Liver (tissue), 8 donors: ENCODE measurements at regions not wholly inside any gene's neighbourhood (a gene's known extent, or its start where the extent isn't known, plus 50 kb on each side); places are given as distances from the start of the nearest gene placed in this dataset.

ENCODE experiments used
- DNase-seq: peaks from one replicate; pipeline ENCODE4 v3.0.0-alpha.2; 2017; ENCODE audit warnings: low spot score
- H3K27ac ChIP-seq, 2 donors: one replicate each; pipeline ENCODE4 v1.7.0; 2013; ENCODE audit warnings: inconsistent platforms in 2 of 2, low read length in 2 of 2, control low read depth in 1 of 2, low read depth in 1 of 2, mild to moderate bottlenecking in 1 of 2
- H3K27me3 ChIP-seq, 4 donors: one replicate each; pipeline versions ENCODE4 v1.6.1 to v1.7.0; 2013; ENCODE audit warnings: low read length in 3 of 4, inconsistent platforms in 1 of 4, mild to moderate bottlenecking in 1 of 4, moderate library complexity in 1 of 4; ENCODE audit not compliant: control insufficient read depth in 4 of 4, insufficient read depth in 4 of 4
- H3K36me3 ChIP-seq, 4 donors: one replicate each; pipeline versions ENCODE4 v1.6.1 to v1.7.0; 2013; ENCODE audit warnings: low read length in 3 of 4, mild to moderate bottlenecking in 3 of 4, low read depth in 1 of 4, moderate library complexity in 1 of 4; ENCODE audit not compliant: control insufficient read depth in 4 of 4, insufficient read depth in 3 of 4
- H3K4me1 ChIP-seq, 4 donors: one replicate each; pipeline versions ENCODE4 v1.6.1 to v1.7.0; 2013; ENCODE audit warnings: low read length in 3 of 4, mild to moderate bottlenecking in 3 of 4, moderate library complexity in 1 of 4; ENCODE audit not compliant: control insufficient read depth in 4 of 4, insufficient read depth in 4 of 4
- H3K4me3 ChIP-seq, 3 donors: one replicate each; pipeline versions ENCODE4 v1.6.1 to v1.7.0; 2013; ENCODE audit warnings: low read length in 3 of 3, control low read depth in 1 of 3, low read depth in 1 of 3, mild to moderate bottlenecking in 1 of 3
- H3K9ac ChIP-seq, 2 donors: one replicate each; pipeline ENCODE4 v1.7.0; 2013; ENCODE audit warnings: low read length in 2 of 2, mild to moderate bottlenecking in 2 of 2, moderate library complexity in 2 of 2, control low read depth in 1 of 2, low read depth in 1 of 2
- H3K9me3 ChIP-seq, 4 donors: one replicate each; pipeline versions ENCODE4 v1.6.1 to v1.7.0; 2013; ENCODE audit warnings: low read length in 3 of 4; ENCODE audit not compliant: control insufficient read depth in 4 of 4
- CTCF ChIP-seq: fragments of 150-350 bp; IDR thresholded peaks from 2 replicates; pipeline ENCODE4 v1.5.1; 2017; ENCODE audit warnings: improper control_type of control experiment, low read depth, low read length; ENCODE audit not compliant: missing input control
- EGR1 ChIP-seq, 2 donors: IDR thresholded peaks; 2 replicates each; pipeline ENCODE4 v1.6.1; 2016 to 2018; ENCODE audit warnings: antibody characterized with exemption in 2 of 2, low read depth in 2 of 2
- FOXA1 ChIP-seq: IDR thresholded peaks from 2 replicates; pipeline ENCODE4 v1.6.1; 2016; ENCODE audit warnings: antibody characterized with exemption
- FOXA2 ChIP-seq: IDR thresholded peaks from 2 replicates; pipeline ENCODE4 v1.6.1; 2016; ENCODE audit warnings: antibody characterized with exemption
- GABPA ChIP-seq, 2 donors: IDR thresholded peaks in 1 of 2; conservative IDR thresholded peaks in 1 of 2; 2 replicates each; pipeline ENCODE4 v1.6.1; 2016; ENCODE audit warnings: antibody characterized with exemption in 2 of 2, mild to moderate bottlenecking in 1 of 2, moderate library complexity in 1 of 2
- HNF4A ChIP-seq, 2 donors: conservative IDR thresholded peaks; 2 replicates each; pipeline ENCODE4 v1.6.1; 2016; ENCODE audit warnings: antibody characterized with exemption in 2 of 2, mild to moderate bottlenecking in 2 of 2
- HNF4G ChIP-seq: IDR thresholded peaks from 2 replicates; pipeline ENCODE4 v1.6.1; 2016; ENCODE audit warnings: antibody characterized with exemption
- JUND ChIP-seq, 2 donors: IDR thresholded peaks; 2 replicates each; pipeline ENCODE4 v1.6.1; 2016; ENCODE audit warnings: antibody characterized with exemption in 2 of 2
- MAX ChIP-seq: IDR thresholded peaks from 2 replicates; pipeline ENCODE4 v1.6.1; 2016; ENCODE audit warnings: antibody characterized with exemption
- NR2F2 ChIP-seq: IDR thresholded peaks from 2 replicates; pipeline ENCODE4 v1.6.1; 2016; ENCODE audit warnings: antibody characterized with exemption
- RAD21 ChIP-seq, 2 donors: IDR thresholded peaks; 2 replicates each; pipeline ENCODE4 v1.6.1; 2016; ENCODE audit warnings: antibody characterized with exemption in 2 of 2, mild to moderate bottlenecking in 2 of 2
- RXRA ChIP-seq, 2 donors: IDR thresholded peaks; 2 replicates each; pipeline ENCODE4 v1.6.1; 2017 to 2018; ENCODE audit warnings: antibody characterized with exemption in 2 of 2, mild to moderate bottlenecking in 1 of 2
- SP1 ChIP-seq: IDR thresholded peaks from 2 replicates; pipeline ENCODE4 v1.6.1; 2018; ENCODE audit warnings: antibody characterized with exemption, mild to moderate bottlenecking
- TAF1 ChIP-seq: conservative IDR thresholded peaks from 2 replicates; pipeline ENCODE4 v1.6.1; 2016; ENCODE audit warnings: antibody characterized with exemption, mild to moderate bottlenecking
- YY1 ChIP-seq: IDR thresholded peaks from 2 replicates; pipeline ENCODE4 v1.6.1; 2016; ENCODE audit warnings: antibody characterized with exemption, mild to moderate bottlenecking
- WGBS: extraction: QIAGEN DNeasy Blood & Tissue Kit; methylation state at CpG from one replicate; pipeline ENCODE4 v1.1.7; 2013; 5-methylcytosine and 5-hydroxymethylcytosine counted together
- TF ChIP-seq, protein P1 (sequence below): IDR thresholded peaks from 2 replicates; pipeline ENCODE4 v1.6.1; 2016; ENCODE audit warnings: antibody characterized with exemption
- TF ChIP-seq, protein P2 (sequence below): IDR thresholded peaks from 2 replicates; pipeline ENCODE4 v1.6.1; 2016; ENCODE audit warnings: antibody characterized with exemption
- donor health status: healthy.
- donor health status: healthy.
- donor health status: healthy.
- donor health status: healthy.
- donor health status: healthy.

DNA sequence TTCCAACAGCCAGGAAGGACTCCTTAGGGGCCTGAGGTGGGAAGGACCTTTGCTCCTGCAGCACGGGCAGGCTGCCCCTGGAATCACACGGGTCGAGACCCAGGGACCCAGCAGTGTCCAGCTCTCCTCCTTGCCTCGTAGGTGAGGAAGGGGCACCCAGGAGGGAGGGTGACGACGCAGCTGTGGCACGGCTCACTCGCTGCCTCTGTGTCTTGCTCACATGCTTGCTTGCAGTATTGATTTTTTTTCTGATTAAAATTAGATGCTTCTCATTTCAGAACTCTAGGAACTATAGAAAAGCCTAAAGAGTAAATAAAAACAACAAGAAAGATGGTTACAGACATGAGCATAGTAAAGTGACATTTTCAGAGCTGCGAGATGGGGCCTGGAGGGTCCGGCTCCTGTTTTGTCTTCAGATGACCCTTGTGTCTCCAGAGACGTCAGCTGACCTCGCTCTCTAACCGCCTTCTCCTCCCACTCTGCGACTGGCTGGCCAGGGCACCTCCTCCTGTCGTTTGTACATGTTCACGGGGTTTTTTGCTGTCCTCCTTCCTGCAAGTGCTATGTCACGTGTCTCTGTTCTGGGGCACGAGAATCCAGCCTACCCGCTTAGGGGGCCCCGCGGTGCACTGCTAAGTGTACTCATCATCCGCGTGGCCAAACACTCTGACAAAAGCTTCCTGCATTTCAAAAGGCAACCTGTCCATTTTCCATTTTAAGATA lies 65.7 kb upstream of the ZNF236 start:
- TF ChIP-seq HNF4A (conservative IDR thresholded peaks at IDR 0.05) (no peak), RAD21 (IDR thresholded peaks at IDR 0.05) (no peak), EGR1 (IDR thresholded peaks at IDR 0.05; ENCODE audit: low read depth in 2 of 2) (no peak)
- Histone ChIP-seq H3K9me3 (no peaks in the 10 kb centered on the region), H3K4me1 (peaks cover 0 to 4% (median under 1%) of the 10 kb centered on the region in 4 donors), H3K9ac (no peak overlapping the region), H3K27ac (no peak overlapping the region), H3K4me3 (no peak overlapping the region), H3K27me3 (no peaks in the 10 kb centered on the region), H3K36me3 (no peaks in the 10 kb centered on the region)
- DNase-seq, result no peak
- 81% methylated on average over 23 of the region's 23 CpGs for WGBS

DNA sequence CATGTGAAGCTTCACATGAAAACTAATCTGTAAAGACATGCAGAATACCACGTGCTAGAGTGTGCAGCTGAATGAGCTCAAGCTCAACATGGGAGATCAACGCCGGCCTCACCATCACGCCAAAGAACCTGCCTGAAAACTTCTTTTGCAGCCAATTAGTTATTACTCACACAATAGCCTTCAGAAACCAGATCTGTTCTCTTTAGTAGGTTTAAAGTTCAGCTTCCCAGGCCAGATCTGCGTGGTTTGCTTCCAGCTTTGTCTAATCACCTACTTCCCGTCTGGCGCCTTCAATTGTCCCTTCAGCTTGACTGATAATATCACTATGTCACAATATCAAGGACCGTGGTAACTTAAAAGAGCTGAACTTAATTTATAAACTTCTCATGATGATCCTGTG lies 68.0 kb upstream of the ZNF236 start:
- 56% methylated on average over 8 of the region's 8 CpGs for WGBS
- Histone ChIP-seq H3K9ac (no peak overlapping the region), H3K27me3 (no peaks in the 10 kb centered on the region), H3K36me3 (no peaks in the 10 kb centered on the region), H3K4me1 (peaks cover 0 to 16% (median 12%) of the 10 kb centered on the region in 4 donors), H3K27ac (no peak overlapping the region), H3K9me3 (no peaks in the 10 kb centered on the region), H3K4me3 (no peak overlapping the region)
- no peak for DNase-seq
- TF ChIP-seq HNF4A (conservative IDR thresholded peaks at IDR 0.05), result no peak
- no peak for TF ChIP-seq HNF4G
- no peak for TF ChIP-seq RXRA (IDR thresholded peaks at IDR 0.05)
- TF ChIP-seq NR2F2, result no peak
- TF ChIP-seq, protein P1, sequence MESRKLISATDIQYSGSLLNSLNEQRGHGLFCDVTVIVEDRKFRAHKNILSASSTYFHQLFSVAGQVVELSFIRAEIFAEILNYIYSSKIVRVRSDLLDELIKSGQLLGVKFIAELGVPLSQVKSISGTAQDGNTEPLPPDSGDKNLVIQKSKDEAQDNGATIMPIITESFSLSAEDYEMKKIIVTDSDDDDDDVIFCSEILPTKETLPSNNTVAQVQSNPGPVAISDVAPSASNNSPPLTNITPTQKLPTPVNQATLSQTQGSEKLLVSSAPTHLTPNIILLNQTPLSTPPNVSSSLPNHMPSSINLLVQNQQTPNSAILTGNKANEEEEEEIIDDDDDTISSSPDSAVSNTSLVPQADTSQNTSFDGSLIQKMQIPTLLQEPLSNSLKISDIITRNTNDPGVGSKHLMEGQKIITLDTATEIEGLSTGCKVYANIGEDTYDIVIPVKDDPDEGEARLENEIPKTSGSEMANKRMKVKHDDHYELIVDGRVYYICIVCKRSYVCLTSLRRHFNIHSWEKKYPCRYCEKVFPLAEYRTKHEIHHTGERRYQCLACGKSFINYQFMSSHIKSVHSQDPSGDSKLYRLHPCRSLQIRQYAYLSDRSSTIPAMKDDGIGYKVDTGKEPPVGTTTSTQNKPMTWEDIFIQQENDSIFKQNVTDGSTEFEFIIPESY, result no peak
- TF ChIP-seq, protein P2, sequence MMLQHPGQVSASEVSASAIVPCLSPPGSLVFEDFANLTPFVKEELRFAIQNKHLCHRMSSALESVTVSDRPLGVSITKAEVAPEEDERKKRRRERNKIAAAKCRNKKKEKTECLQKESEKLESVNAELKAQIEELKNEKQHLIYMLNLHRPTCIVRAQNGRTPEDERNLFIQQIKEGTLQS, result no peak
- no peak for TF ChIP-seq GABPA (IDR thresholded peaks at IDR 0.05 in 1 of 2, conservative IDR thresholded peaks at IDR 0.05 in 1 of 2)
- TF ChIP-seq JUND (IDR thresholded peaks at IDR 0.05), result no peak
- TF ChIP-seq FOXA2, result no peak
- no peak for TF ChIP-seq SP1
- TF ChIP-seq RAD21 (IDR thresholded peaks at IDR 0.05), result no peak
- no peak for TF ChIP-seq YY1
- no peak for TF ChIP-seq CTCF
- no peak for TF ChIP-seq TAF1

- Histone ChIP-seq H3K36me3 (no peaks in the 10 kb centered on the region), H3K4me3 (no peak overlapping the region), H3K27ac (no peak overlapping the region), H3K4me1 (peaks cover 0 to 16% (median 12%) of the 10 kb centered on the region in 4 donors), H3K27me3 (no peaks in the 10 kb centered on the region), H3K9me3 (no peaks in the 10 kb centered on the region), H3K9ac (no peak overlapping the region)
- 73% methylated on average over 4 of the region's 4 CpGs for WGBS
- no peak for DNase-seq
- TF ChIP-seq YY1, result no peak
- no peak for TF ChIP-seq HNF4G
- TF ChIP-seq FOXA2, result no peak
- no peak for TF ChIP-seq TAF1
- no peak for TF ChIP-seq NR2F2
- no peak for TF ChIP-seq FOXA1
- TF ChIP-seq JUND (IDR thresholded peaks at IDR 0.05), result no peak
- no peak for TF ChIP-seq CTCF
- no peak for TF ChIP-seq EGR1 (IDR thresholded peaks at IDR 0.05; ENCODE audit: low read depth in 2 of 2)
- TF ChIP-seq RAD21 (IDR thresholded peaks at IDR 0.05), result no peak
- TF ChIP-seq, protein P2, result no peak
- no peak for TF ChIP-seq SP1
- no peak for TF ChIP-seq MAX
- TF ChIP-seq GABPA (IDR thresholded peaks at IDR 0.05 in 1 of 2, conservative IDR thresholded peaks at IDR 0.05 in 1 of 2), result no peak
- no peak for TF ChIP-seq HNF4A (conservative IDR thresholded peaks at IDR 0.05)
Observed at GRCh38 chr18:76752400-76752799, 70.0 kb upstream of the ZNF236 start.
